Glomerular endothelial cell (primary cell): ENCODE measurements at regions not wholly inside any gene's neighbourhood (a gene's known extent, or its start where the extent isn't known, plus 50 kb on each side); places are given as distances from the start of the nearest gene placed in this dataset.
"Not testable (repeated sequence)": the region's sequence is repeated elsewhere in the genome, so short reads cannot be mapped to it uniquely, and the experiment has no call there.

ENCODE experiments used
- DNase-seq: peaks from one replicate; pipeline ENCODE4 v3.0.0-alpha.2; 2011; ENCODE audit warnings: low read depth, low spot score; ENCODE audit errors: extremely low read depth

- no peak for DNase-seq
Measured at GRCh38 chr13:80850771-80851170, 509.8 kb upstream of the SPRY2 start.

- no peak for DNase-seq
Measured at GRCh38 chr13:80844164-80844563, 503.2 kb upstream of the SPRY2 start.

- no peak for DNase-seq
Measured at GRCh38 chr13:80841414-80841813, 500.5 kb upstream of the SPRY2 start.

GRCh38 chr13:80840316-80840976, 499.5 kb upstream of the SPRY2 start:
- DNase-seq: peak; percentile 7

GRCh38 chr13:80835902-80836301, 495.0 kb upstream of the SPRY2 start:
- DNase-seq: no peak

- no peak for DNase-seq
Measured at GRCh38 chr13:80830431-80830830, 489.5 kb upstream of the SPRY2 start.

GRCh38 chr13:80828759-80829158, 487.8 kb upstream of the SPRY2 start:
- no peak for DNase-seq

- no peak for DNase-seq
Measured at GRCh38 chr13:80825276-80825675, 484.4 kb upstream of the SPRY2 start.

GRCh38 chr13:80824229-80824628, 483.3 kb upstream of the SPRY2 start:
- no peak for DNase-seq

GRCh38 chr13:80823472-80823871, 482.5 kb upstream of the SPRY2 start:
- no peak for DNase-seq

GRCh38 chr13:80821466-80821865, 480.5 kb upstream of the SPRY2 start:
- DNase-seq: no peak

GRCh38 chr13:80817979-80818378, 477.1 kb upstream of the SPRY2 start:
- DNase-seq: no peak

GRCh38 chr13:80814541-80814940, 473.6 kb upstream of the SPRY2 start:
- DNase-seq: no peak

- not testable (repeated sequence) for DNase-seq
Measured at GRCh38 chr13:80810294-80810693, 469.4 kb upstream of the SPRY2 start.

GRCh38 chr13:80802946-80803345, 462.0 kb upstream of the SPRY2 start:
- no peak for DNase-seq

GRCh38 chr13:80798576-80799133, 457.7 kb upstream of the SPRY2 start:
- no peak for DNase-seq

GRCh38 chr13:80787604-80788003, 446.7 kb upstream of the SPRY2 start:
- DNase-seq: no peak

GRCh38 chr13:80783926-80784565, 443.1 kb upstream of the SPRY2 start:
- DNase-seq: no peak

- no peak for DNase-seq
Measured at GRCh38 chr13:80782441-80782840, 441.5 kb upstream of the SPRY2 start.

GRCh38 chr13:80778297-80778696, 437.4 kb upstream of the SPRY2 start:
- no peak for DNase-seq

- DNase-seq: no peak
Measured at GRCh38 chr13:80757694-80758093, 416.8 kb upstream of the SPRY2 start.

GRCh38 chr13:80755910-80756309, 415.0 kb upstream of the SPRY2 start:
- DNase-seq: no peak
